NCI-H345 treated with DMSO at 0.1 percent for 48 hours (cell line): ENCODE measurements at regions not wholly inside any gene's neighbourhood (a gene's known extent, or its start where the extent isn't known, plus 50 kb on each side); places are given as distances from the start of the nearest gene placed in this dataset.
"Not testable (repeated sequence)": the region's sequence is repeated elsewhere in the genome, so short reads cannot be mapped to it uniquely, and the experiment has no call there.

Experiments used
- DNase-seq: peaks from one replicate; lab custom pipeline; 2025; ENCODE audit not compliant: unreplicated experiment; lab: John Stamatoyannopoulos, UW

- DNase-seq: no peak
Observed at GRCh38 chr2:138215958-138216357, 251.7 kb downstream of the HNMT start.

- no peak for DNase-seq
Observed at GRCh38 chr2:138217975-138218374, 253.7 kb downstream of the HNMT start.

DNA sequence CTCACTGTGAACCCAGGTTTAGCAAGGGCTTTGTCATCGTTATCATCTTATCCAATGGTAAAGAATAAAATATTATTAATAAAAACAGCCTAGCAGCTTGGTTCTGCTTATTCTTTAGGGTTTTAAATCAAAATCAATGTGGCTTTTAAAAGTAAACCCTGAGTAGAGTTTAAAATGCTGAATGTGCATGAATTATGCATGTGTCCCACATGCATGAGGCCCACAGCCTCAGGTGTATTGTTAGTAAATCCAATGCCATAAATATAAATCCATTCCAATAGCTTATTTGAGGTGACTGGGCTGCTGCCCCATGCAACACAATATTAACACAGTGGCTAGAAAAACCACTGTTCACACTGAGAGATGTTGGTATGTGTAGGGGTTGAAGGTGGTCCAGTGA, 254.1 kb downstream of the HNMT start:
- no peak for DNase-seq

DNA sequence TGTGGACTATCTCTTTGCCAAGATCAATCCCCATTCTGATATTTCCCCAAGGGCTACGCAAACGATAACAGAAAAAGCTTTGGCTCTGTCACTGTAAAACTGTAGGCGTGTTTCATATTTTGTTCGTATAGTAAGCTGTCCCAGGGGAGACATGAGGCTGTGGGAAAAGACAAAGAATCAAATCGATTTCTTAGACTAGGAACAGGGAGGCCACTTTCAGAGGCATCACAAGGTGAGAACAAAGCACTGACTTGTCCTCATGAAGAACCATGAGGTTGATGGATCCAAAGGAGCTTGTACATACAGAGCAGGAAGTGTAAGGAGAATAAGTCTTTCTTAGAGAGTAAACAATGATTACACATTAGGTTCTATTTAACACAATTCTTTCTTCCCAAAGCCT, 255.7 kb downstream of the HNMT start:
- peak; percentile 12 for DNase-seq

- DNase-seq: no peak
Observed at GRCh38 chr2:138221358-138221757, 257.1 kb downstream of the HNMT start.

DNA sequence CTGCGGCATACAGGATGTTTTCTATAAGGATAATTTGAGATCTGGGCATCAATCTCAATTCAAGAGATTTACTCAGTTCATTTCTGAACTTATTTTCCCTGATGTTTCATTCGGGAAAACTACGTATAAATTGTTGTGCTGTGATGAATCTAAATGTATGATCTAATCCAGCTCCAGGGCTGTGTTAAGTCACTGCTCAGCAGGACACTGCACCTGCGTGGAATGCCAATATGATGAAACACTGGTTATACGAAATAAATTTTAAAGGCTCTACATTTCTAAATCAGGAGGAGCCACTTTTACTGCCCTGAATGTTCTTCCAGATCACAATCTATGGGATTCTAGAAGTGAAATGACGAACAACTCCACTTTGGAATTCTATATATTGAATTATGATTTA, 259.0 kb downstream of the HNMT start:
- no peak for DNase-seq

GRCh38 chr2:138227195-138227594, 262.9 kb downstream of the HNMT start:
- DNase-seq: no peak

DNA sequence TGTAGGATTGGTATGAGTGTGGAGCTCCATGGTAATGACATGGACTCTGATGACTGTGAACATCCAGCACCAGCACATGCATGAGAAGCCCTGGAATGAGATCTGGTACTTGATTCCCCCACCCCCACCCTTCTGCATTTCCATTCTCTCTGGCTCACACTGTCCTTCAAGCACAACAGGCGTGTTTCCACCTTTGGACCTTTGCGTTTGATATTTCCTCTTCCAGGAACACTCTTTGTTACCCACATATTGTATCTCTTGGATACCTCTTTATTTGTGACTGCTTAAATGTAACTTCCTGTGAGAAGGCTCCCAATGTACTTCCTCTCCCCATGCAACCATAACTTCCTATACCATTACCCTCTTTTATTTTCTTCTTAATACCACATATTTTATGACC, 263.8 kb downstream of the HNMT start:
- no peak for DNase-seq

DNA sequence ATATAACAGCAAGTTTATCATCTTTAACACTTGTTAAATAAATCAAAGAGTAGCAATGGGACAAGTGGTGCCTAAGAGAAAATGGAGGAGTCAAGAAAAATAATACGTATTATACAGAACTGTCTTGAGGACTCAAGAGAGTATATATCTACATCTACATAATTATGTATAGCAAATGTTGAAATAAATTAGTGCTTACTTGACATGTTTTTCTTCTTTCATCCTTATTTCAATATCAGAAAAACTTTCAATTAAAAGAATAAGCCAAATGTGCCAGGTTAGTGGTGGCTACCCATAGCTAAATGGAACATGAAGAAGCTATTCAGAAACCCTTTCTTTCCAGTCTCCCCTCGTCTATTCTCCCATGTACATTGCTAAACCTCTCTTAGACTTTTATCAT, 267.3 kb upstream of the SPOPL start:
- no peak for DNase-seq

- no peak for DNase-seq
Observed at GRCh38 chr2:138235041-138235440, 266.5 kb upstream of the SPOPL start.

- no peak for DNase-seq
Observed at GRCh38 chr2:138236142-138236541, 265.4 kb upstream of the SPOPL start.

DNA sequence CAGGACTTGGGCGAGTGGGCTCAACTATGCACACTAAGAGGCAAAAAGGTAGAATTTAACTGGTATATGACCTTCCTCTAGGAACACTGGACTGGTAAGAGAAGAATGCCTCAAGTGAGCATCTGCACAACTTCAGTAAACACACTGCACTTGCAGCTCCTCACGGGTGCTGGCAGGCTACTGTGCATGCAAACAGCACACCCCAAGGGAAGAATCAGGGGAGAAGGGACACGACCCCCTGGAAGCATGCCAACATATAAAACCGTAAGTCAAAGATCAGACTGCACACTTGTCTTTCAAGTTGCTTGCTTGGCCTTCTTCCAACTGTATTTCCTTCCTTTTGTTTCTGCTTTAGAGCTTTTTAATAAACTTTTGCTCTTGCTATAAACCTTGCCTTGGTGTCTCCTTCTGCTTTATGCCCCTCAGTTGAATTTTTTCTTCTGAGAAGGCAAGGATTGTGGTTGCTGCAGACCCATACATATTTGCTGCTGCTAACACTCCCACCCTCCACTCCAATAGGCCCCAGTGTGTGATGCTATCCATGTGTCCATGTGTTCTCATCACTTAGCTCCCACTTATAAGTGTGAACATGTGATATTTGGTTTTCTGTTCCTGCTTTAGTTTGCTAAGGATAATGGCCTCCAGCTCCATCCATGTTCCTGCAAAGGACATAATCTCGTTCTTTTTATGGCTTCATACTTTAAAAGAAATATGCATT, 263.7 kb upstream of the SPOPL start:
- no peak for DNase-seq

DNA sequence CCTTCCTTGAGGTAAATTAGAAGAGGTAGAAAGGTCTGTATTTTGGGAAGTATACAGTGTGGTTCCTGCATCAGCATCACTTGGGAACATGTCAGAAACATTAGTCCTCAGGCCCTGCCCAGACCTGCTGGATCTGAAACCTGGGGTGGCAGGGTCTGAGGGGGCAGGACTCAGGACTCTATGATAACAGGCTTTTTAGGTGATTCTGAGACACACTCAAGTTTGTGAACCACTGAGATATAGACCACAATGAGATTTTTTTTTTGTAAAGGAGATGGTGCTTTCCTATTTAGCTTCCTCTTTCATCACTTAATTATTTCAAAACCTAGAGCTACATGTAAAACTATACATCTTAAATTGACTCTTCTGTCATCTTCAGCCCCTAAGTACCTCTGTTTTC, 262.7 kb upstream of the SPOPL start:
- no peak for DNase-seq

GRCh38 chr2:138239902-138240491, 261.6 kb upstream of the SPOPL start:
- DNase-seq: no peak

- no peak for DNase-seq
Observed at GRCh38 chr2:138243372-138243771, 258.2 kb upstream of the SPOPL start.

- DNase-seq: no peak
Observed at GRCh38 chr2:138244501-138244925, 257.1 kb upstream of the SPOPL start.

GRCh38 chr2:138245310-138245709, 256.3 kb upstream of the SPOPL start:
- no peak for DNase-seq

DNA sequence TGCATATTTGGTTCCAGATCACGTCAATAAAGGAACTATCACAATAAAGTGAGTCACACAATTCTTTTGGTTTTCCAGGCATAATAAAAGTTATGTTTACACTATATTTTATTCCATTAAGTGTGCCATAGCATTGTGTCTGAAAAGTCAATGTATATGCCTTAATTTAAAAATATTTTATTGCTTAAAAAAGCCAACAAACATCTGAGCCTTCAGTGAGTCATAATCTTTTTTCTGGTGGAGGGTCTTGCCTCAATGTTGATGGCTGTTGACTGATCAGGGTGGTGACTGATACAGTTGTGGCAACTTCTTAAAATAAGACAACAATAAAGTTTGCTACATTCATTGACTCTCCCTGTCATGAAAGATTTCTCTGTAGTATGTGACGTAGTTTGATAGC, 254.3 kb upstream of the SPOPL start:
- DNase-seq: no peak

GRCh38 chr2:138249207-138249606, 252.4 kb upstream of the SPOPL start:
- DNase-seq: no peak

DNA sequence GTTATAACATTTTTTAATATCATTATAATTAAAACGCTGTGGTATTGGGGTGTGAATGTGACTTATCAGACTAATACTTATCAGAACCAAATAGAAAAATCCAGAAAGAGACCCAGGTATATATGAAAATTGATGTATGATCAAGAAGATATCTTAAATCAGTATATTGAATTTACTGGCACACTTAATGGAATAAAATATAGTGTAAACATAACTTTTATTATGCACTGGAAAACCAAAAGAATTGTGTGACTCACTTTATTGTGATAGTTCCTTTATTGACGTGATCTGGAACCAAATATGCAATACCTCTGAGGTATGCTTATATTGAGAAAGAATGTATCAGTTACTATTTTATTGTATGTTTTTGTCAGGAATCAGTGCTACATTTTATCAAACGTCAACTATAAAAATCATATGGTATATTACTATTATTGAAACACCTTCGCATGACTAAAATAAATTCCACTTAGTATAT, 250.7 kb upstream of the SPOPL start:
- DNase-seq: not testable (repeated sequence)

DNA sequence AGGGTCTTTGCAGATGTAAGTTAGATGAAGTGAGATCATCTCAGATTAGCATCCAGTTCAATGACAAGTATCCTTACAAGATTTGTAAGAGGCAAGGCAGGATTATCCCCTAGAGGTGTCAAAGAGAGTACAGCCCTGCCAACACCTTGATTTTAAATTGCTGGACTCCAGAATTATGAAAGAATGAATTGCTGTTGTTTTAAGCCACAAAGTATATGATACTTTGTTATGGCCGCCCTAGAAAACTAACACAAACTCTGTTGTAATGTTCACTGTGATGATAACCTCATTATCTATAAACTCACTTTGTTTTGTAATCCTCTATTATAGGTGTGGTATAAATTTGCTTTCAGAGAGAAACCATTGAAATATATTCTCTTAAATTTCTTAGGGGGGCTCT, 249.0 kb upstream of the SPOPL start:
- DNase-seq: no peak

DNA sequence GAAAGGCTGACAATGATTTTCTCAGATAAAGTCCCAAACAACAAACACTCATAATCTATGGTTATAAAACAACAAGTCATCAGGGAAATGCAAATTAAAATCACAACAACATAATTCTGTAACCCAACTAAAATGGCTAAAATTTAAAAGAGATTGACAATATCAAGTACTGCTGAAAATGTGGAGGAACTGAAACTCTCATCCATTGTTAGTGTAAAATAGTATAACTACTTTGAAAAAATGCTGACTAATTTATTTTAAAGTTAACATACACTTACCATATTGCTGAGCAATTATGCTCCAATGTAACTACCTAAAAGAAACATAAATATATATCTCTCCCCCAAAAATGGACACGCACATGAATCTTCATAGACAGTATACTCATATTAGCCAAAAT, 245.9 kb upstream of the SPOPL start:
- no peak for DNase-seq
